ENCODE measurements at regions not wholly inside any gene's neighbourhood (a gene's known extent, or its start where the extent isn't known, plus 50 kb on each side); places are given as distances from the start of the nearest gene placed in this dataset.

DNA sequence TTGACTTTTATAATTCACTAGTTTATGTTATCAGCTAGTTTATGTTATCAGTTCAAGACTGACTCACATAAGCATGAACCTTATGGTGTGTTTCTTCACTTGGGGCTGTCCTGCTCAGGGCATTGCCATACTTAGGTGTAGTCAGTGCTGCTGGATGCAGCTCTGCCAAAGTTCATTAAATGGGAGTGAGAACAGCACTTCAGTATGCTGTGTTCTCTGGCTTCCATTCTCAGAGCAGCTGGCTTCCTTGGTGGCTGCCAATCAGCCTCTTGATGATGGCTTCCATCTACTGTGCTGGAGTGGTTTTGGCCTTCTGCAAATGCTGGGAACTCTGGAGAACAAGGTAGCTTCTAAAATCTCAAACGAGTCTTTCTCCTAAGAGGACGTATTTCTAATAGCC lies 170.7 kb downstream of the TDRD15 start:
- TF ChIP-seq CTCF (IDR thresholded peaks at IDR 0.05; ENCODE audit: low read depth, low read length), result no peak
- TF ChIP-seq EZH2phosphoT487 (IDR thresholded peaks at IDR 0.05; ENCODE audit: low read depth), result no peak
